Prostate gland (tissue), 2 donors: ENCODE measurements at regions not wholly inside any gene's neighbourhood (a gene's known extent, or its start where the extent isn't known, plus 50 kb on each side); places are given as distances from the start of the nearest gene placed in this dataset.

ENCODE experiments used
- CTCF ChIP-seq, 4 experiments: fragments of 200-600 bp in 2 of 4; fragments of 450-650 bp in 2 of 4; sonication (generic) in 2 of 4; IDR thresholded peaks; 1 replicate in 3 of 4; 2 replicates in 1 of 4; pipeline ENCODE4 v1.5.1; 2016 to 2019; ENCODE audit warnings: antibody characterized with exemption in 4 of 4, mild to moderate bottlenecking in 2 of 4, moderate library complexity in 2 of 4
- POLR2A ChIP-seq: fragments of 450-650 bp; IDR thresholded peaks from one replicate; pipeline ENCODE4 v1.6.1; 2016; ENCODE audit warnings: antibody characterized with exemption, mild to moderate bottlenecking

GRCh38 chr5:130777794-130778193, 387.3 kb downstream of the HINT1 start:
- TF ChIP-seq CTCF (IDR thresholded peaks at IDR 0.05) (no peak), POLR2A (no peak)
